ENCODE measurements at regions not wholly inside any gene's neighbourhood (a gene's known extent, or its start where the extent isn't known, plus 50 kb on each side); places are given as distances from the start of the nearest gene placed in this dataset.

- TF ChIP-seq, protein P1, sequence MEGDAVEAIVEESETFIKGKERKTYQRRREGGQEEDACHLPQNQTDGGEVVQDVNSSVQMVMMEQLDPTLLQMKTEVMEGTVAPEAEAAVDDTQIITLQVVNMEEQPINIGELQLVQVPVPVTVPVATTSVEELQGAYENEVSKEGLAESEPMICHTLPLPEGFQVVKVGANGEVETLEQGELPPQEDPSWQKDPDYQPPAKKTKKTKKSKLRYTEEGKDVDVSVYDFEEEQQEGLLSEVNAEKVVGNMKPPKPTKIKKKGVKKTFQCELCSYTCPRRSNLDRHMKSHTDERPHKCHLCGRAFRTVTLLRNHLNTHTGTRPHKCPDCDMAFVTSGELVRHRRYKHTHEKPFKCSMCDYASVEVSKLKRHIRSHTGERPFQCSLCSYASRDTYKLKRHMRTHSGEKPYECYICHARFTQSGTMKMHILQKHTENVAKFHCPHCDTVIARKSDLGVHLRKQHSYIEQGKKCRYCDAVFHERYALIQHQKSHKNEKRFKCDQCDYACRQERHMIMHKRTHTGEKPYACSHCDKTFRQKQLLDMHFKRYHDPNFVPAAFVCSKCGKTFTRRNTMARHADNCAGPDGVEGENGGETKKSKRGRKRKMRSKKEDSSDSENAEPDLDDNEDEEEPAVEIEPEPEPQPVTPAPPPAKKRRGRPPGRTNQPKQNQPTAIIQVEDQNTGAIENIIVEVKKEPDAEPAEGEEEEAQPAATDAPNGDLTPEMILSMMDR (conservative IDR thresholded peaks at IDR 0.05), result no peak
- Mint-ChIP-seq H3K36me3 (ENCODE audit: insufficient read depth in 1 of 3, low read depth in 3 of 3) (no peaks in the 10 kb centered on the region), H3K9me3 (no peaks in the 10 kb centered on the region), H3K4me3 (no peak overlapping the region), H3K4me1 (peaks cover 2 to 3% of the 10 kb centered on the region in 2 experiments; a peak in 1 of 4 replicates), H3K27me3 (ENCODE audit: low read depth) (no peaks in the 10 kb centered on the region), H3K27ac (no peak overlapping the region)
- H2AK5ac ChIP-seq (ENCODE audit: insufficient read length, low read length), result no peak overlapping the region
- no peaks in the 10 kb centered on the region for H4K20me1 ChIP-seq (ENCODE audit: control insufficient read depth, insufficient read depth, insufficient read length)
- no peaks in the 10 kb centered on the region for H3K79me1 ChIP-seq (ENCODE audit: insufficient read depth, low read depth, low read length, poor library complexity, severe bottlenecking)
- no peak overlapping the region for H2AFZ ChIP-seq (ENCODE audit: low read length)
- no peak for DNase-seq
- H2BK120ac ChIP-seq (ENCODE audit: low read depth, low read length, poor library complexity, severe bottlenecking), result no peak overlapping the region
- no peak overlapping the region for H4K91ac ChIP-seq (ENCODE audit: insufficient read length, low read depth, low read length)
- no peaks in the 10 kb centered on the region for H3K9me3 ChIP-seq (ENCODE audit: control insufficient read depth, low read depth, low read length)
- no peak overlapping the region for H3T11ph ChIP-seq (ENCODE audit: low read length)
- H4K8ac ChIP-seq (replicated peaks; ENCODE audit: insufficient read length, low read depth, low read length), result no peak overlapping the region
- no peak overlapping the region for H4K5ac ChIP-seq (ENCODE audit: insufficient read length, low read depth, low read length)
- H3K23ac ChIP-seq (ENCODE audit: insufficient read length, low read depth, low read length), result no peak overlapping the region
- H2BK12ac ChIP-seq (ENCODE audit: insufficient read length, low read depth, low read length), result no peak overlapping the region
- no peak overlapping the region for H3K18ac ChIP-seq (ENCODE audit: insufficient read length, low read depth, low read length)
- no peak overlapping the region for H2BK5ac ChIP-seq (ENCODE audit: insufficient read length, low read length)
- no peak overlapping the region for H3K56ac ChIP-seq (ENCODE audit: insufficient read length, low read depth, low read length)
- no peak overlapping the region for H3K14ac ChIP-seq (ENCODE audit: insufficient read depth, low read length)
- H3K4me1 ChIP-seq (ENCODE audit: insufficient read depth, low read length), result no peaks in the 10 kb centered on the region
- H3K79me2 ChIP-seq (ENCODE audit: insufficient read depth, low read length), result no peaks in the 10 kb centered on the region
- H3K27ac ChIP-seq (ENCODE audit: insufficient read length, low read depth, low read length), result no peak overlapping the region
- no peaks in the 10 kb centered on the region for H3K27me3 ChIP-seq (ENCODE audit: insufficient read depth, low read length)
- no CpG with 5 or more reads among the region's 1 CpG for WGBS (ENCODE audit: extremely low coverage, insufficient read length, low lambda C conversion rate)
- no peak overlapping the region for H3K4me2 ChIP-seq (ENCODE audit: insufficient read depth, insufficient read length, low read length)
- no peaks in the 10 kb centered on the region for H3K23me2 ChIP-seq (ENCODE audit: insufficient read length, low read depth, low read length, poor library complexity, severe bottlenecking)
- no peak overlapping the region for H3K9ac ChIP-seq (ENCODE audit: extremely low read depth, insufficient read length, low read length)
- H2BK15ac ChIP-seq (ENCODE audit: low read depth, low read length), result no peak overlapping the region
- H3K4ac ChIP-seq (ENCODE audit: low read depth, low read length), result no peak overlapping the region
- H2BK20ac ChIP-seq (ENCODE audit: low read depth, low read length, poor library complexity, severe bottlenecking), result no peak overlapping the region
These were observed 161.6 kb upstream of the DMRTA1 start for GRCh38 chr9:22285066-22285465.

All from H9 (cell line).